Gastroesophageal sphincter (tissue), 4 donors: ENCODE measurements at regions not wholly inside any gene's neighbourhood (a gene's known extent, or its start where the extent isn't known, plus 50 kb on each side); places are given as distances from the start of the nearest gene placed in this dataset.

ENCODE experiments used
- ATAC-seq: fragments of 150-250 bp; one replicate; pipeline ENCODE4 v1.9.1; 2016; ENCODE audit warnings: mild to moderate bottlenecking, moderate library complexity
- H3K27ac ChIP-seq, 4 donors: fragments of 200-600 bp; sonication (generic) in 3 of 4; 1 replicate in 3 of 4; 2 replicates in 1 of 4; pipeline ENCODE4 v1.5.1; 2016 to 2019
- H3K27me3 ChIP-seq: fragments of 200-600 bp; sonication (generic); one replicate; pipeline ENCODE4 v1.5.1; 2019
- H3K36me3 ChIP-seq, 2 donors: fragments of 200-600 bp; sonication (generic); one replicate each; pipeline ENCODE4 v1.5.1; 2019; ENCODE audit warnings: control low read depth in 1 of 2
- H3K4me1 ChIP-seq, 3 donors: fragments of 200-600 bp; sonication (generic); 1 replicate in 2 of 3; 2 replicates in 1 of 3; pipeline ENCODE4 v1.5.1; 2016 to 2019; ENCODE audit warnings: control low read depth in 2 of 3
- H3K4me3 ChIP-seq, 2 donors: fragments of 200-600 bp; sonication (generic); one replicate each; pipeline ENCODE4 v1.5.1; 2019; ENCODE audit warnings: mild to moderate bottlenecking in 1 of 2, moderate library complexity in 1 of 2
- H3K9me3 ChIP-seq, 3 donors: fragments of 200-600 bp; sonication (generic); one replicate each; pipeline ENCODE4 v1.5.1; 2017 to 2019; ENCODE audit warnings: control low read depth in 2 of 3
- EP300 ChIP-seq: sonication (generic); formaldehyde crosslinking; IDR thresholded peaks from one replicate; pipeline ENCODE4 v1.6.1; 2017; ENCODE audit warnings: antibody characterized with exemption, mild to moderate bottlenecking
- POLR2A ChIP-seq, 2 donors: fragments of 450-650 bp; IDR thresholded peaks; one replicate each; pipeline ENCODE4 v1.6.1; 2017; ENCODE audit warnings: antibody characterized with exemption in 2 of 2, mild to moderate bottlenecking in 2 of 2, moderate library complexity in 1 of 2
- POLR2AphosphoS5 ChIP-seq: sonication (generic); formaldehyde crosslinking; IDR thresholded peaks from one replicate; pipeline ENCODE4 v1.6.1; 2017; ENCODE audit warnings: antibody characterized with exemption
- WGBS, 2 donors: methylation state at CpG; one replicate each; pipeline ENCODE4 v1.1.5; 2018; ENCODE audit warnings: low coverage in 1 of 2; 5-methylcytosine and 5-hydroxymethylcytosine counted together
- TF ChIP-seq, protein P1 (sequence below), 4 experiments: fragments of 200-600 bp in 2 of 4; fragments of 450-650 bp in 2 of 4; sonication (generic) in 1 of 4; IDR thresholded peaks; one replicate each; pipeline ENCODE4 v1.5.1; 2017 to 2019; ENCODE audit warnings: antibody characterized with exemption in 4 of 4, mild to moderate bottlenecking in 2 of 4, moderate library complexity in 2 of 4

GRCh38 chr6:154891901-154892300 lies 103.2 kb upstream of the TIAM2 start:
- Histone ChIP-seq H3K4me3 (no peak overlapping the region), H3K4me1 (peaks cover 0 to 58% (median 14%) of the 10 kb centered on the region in 3 donors), H3K27me3 (no peaks in the 10 kb centered on the region), H3K9me3 (no peaks in the 10 kb centered on the region), H3K36me3 (no peaks in the 10 kb centered on the region), H3K27ac (no peak overlapping the region)
- no peak for ATAC-seq
- TF ChIP-seq POLR2AphosphoS5 (no peak), EP300 (no peak), POLR2A (IDR thresholded peaks at IDR 0.05) (no peak)
- TF ChIP-seq, protein P1, sequence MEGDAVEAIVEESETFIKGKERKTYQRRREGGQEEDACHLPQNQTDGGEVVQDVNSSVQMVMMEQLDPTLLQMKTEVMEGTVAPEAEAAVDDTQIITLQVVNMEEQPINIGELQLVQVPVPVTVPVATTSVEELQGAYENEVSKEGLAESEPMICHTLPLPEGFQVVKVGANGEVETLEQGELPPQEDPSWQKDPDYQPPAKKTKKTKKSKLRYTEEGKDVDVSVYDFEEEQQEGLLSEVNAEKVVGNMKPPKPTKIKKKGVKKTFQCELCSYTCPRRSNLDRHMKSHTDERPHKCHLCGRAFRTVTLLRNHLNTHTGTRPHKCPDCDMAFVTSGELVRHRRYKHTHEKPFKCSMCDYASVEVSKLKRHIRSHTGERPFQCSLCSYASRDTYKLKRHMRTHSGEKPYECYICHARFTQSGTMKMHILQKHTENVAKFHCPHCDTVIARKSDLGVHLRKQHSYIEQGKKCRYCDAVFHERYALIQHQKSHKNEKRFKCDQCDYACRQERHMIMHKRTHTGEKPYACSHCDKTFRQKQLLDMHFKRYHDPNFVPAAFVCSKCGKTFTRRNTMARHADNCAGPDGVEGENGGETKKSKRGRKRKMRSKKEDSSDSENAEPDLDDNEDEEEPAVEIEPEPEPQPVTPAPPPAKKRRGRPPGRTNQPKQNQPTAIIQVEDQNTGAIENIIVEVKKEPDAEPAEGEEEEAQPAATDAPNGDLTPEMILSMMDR (IDR thresholded peaks at IDR 0.05): no peak
- WGBS, 2 donors: 89 to 100% methylated on average over 1 of the region's 3 CpGs

DNA sequence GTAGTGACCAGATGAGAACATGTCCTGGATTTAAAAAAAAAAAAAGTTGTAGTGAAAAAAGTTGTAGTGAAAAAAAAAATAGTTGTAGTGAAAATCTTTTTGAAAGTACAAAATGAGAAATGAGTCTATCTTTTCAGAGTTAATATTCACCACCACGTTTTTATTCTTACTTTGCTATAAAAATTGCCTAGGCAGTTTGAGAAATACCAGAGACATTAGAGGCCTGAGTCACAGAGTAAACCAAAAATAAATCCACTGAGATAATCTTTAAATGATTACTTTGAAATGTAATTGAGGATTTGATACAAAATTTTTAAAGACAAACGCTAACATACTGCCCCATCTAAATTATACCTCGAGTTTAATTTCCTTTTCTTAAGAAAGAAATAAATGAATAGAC lies 101.2 kb upstream of the TIAM2 start:
- Histone ChIP-seq H3K4me3 (no peak overlapping the region), H3K4me1 (peaks cover 0 to 49% (median 6%) of the 10 kb centered on the region in 3 donors), H3K27ac (no peak overlapping the region), H3K9me3 (no peaks in the 10 kb centered on the region), H3K27me3 (no peaks in the 10 kb centered on the region), H3K36me3 (peaks cover 0 to 5% of the 10 kb centered on the region in 2 donors)
- no peak for TF ChIP-seq EP300
- no peak for TF ChIP-seq POLR2A (IDR thresholded peaks at IDR 0.05)
- WGBS, 2 donors: 20 to 22% methylated on average over 3 of the region's 3 CpGs
- ATAC-seq: no peak

- TF ChIP-seq POLR2A (IDR thresholded peaks at IDR 0.05) (no peak), EP300 (no peak), POLR2AphosphoS5 (no peak)
- TF ChIP-seq, protein P1 (IDR thresholded peaks at IDR 0.05): no peak
- WGBS, 2 donors: 83 to 89% methylated on average over 3 to 4 of the region's 4 CpGs
- H3K9me3 ChIP-seq: no peaks in the 10 kb centered on the region
- peaks cover 0 to 41% (median 0%) of the 10 kb centered on the region in 3 donors for H3K4me1 ChIP-seq
- H3K27me3 ChIP-seq: no peaks in the 10 kb centered on the region
- peaks cover 0 to 5% of the 10 kb centered on the region in 2 donors for H3K36me3 ChIP-seq
- H3K27ac ChIP-seq: no peak overlapping the region
- ATAC-seq: no peak
- no peak overlapping the region for H3K4me3 ChIP-seq
Observed at GRCh38 chr6:154894902-154895301, 100.2 kb upstream of the TIAM2 start.

DNA sequence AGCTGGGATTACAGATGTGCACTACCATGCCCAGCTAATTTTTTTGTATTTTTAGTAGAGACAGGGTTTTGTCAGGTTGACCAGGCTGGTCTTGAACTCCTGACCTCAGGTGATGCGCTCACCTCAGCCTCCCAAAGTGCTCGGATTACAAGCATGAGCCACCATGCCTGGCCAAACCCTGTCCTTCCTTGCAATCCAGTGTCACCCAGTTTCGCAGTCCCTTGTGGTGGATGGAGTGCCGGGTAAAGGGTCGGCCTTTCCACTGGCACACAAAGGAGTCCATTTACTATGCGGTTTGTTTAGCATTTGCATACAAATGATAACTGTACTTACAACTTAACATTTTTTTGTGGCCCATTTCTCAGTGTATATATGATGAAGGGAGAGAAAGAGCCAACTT lies 99.3 kb upstream of the TIAM2 start:
- peaks cover 0 to 41% (median 0%) of the 10 kb centered on the region in 3 donors for H3K4me1 ChIP-seq
- no peaks in the 10 kb centered on the region for H3K27me3 ChIP-seq
- H3K4me3 ChIP-seq: no peak overlapping the region
- H3K36me3 ChIP-seq: peaks cover 0 to 6% of the 10 kb centered on the region in 2 donors
- WGBS, 2 donors: 40 to 92% methylated on average over 2 of the region's 6 CpGs
- no peak overlapping the region for H3K27ac ChIP-seq
- H3K9me3 ChIP-seq: no peaks in the 10 kb centered on the region
- no peak for TF ChIP-seq POLR2A (IDR thresholded peaks at IDR 0.05)
- TF ChIP-seq, protein P1 (IDR thresholded peaks at IDR 0.05): no peak
- TF ChIP-seq EP300: no peak
- no peak for TF ChIP-seq POLR2AphosphoS5
- no peak for ATAC-seq

DNA sequence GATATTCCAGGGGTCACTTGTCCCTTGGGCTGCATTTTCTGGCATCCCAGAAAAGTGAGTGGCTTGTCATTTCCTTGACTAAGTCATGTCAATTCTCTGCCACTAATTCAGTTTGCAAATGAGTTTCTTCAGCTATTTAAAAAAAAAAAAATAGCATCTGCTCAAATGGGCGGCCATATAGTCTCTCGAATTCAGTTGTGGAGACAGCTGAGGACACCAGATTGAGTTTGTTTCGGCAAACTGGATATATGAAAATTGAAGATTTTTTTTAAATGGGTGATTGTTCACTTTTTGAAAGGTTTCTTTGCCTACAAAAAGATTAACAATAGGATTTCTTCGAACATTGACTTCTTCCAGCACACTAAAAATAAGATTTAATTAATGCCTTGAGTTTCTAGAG lies 96.3 kb upstream of the TIAM2 start:
- Histone ChIP-seq H3K36me3 (peaks cover 0 to 10% of the 10 kb centered on the region in 2 donors), H3K4me1 (peaks cover 0 to 20% (median 0%) of the 10 kb centered on the region in 3 donors)
- WGBS, 2 donors: 90 to 97% methylated on average over 4 of the region's 4 CpGs

More for the DNA sequence above, 96.3 kb upstream of the TIAM2 start:
- Histone ChIP-seq H3K9me3 (no peaks in the 10 kb centered on the region), H3K27me3 (no peaks in the 10 kb centered on the region), H3K27ac (no peak overlapping the region), H3K4me3 (no peak overlapping the region)
- no peak for TF ChIP-seq POLR2A (IDR thresholded peaks at IDR 0.05)
- TF ChIP-seq EP300: no peak
- TF ChIP-seq POLR2AphosphoS5: no peak
- TF ChIP-seq, protein P1 (IDR thresholded peaks at IDR 0.05): no peak
- ATAC-seq: no peak
